GF-D8 (cell line): ENCODE measurements at regions not wholly inside any gene's neighbourhood (a gene's known extent, or its start where the extent isn't known, plus 50 kb on each side); places are given as distances from the start of the nearest gene placed in this dataset.
"Not testable (repeated sequence)": the region's sequence is repeated elsewhere in the genome, so short reads cannot be mapped to it uniquely, and the experiment has no call there.

Experiments
- DNase-seq: peaks from one replicate; lab custom pipeline; 2025; lab: John Stamatoyannopoulos, UW

- not testable (repeated sequence) for DNase-seq
Observed at GRCh38 chr11:38894201-38894600, 2296.2 kb upstream of the RAG2 start.

DNA sequence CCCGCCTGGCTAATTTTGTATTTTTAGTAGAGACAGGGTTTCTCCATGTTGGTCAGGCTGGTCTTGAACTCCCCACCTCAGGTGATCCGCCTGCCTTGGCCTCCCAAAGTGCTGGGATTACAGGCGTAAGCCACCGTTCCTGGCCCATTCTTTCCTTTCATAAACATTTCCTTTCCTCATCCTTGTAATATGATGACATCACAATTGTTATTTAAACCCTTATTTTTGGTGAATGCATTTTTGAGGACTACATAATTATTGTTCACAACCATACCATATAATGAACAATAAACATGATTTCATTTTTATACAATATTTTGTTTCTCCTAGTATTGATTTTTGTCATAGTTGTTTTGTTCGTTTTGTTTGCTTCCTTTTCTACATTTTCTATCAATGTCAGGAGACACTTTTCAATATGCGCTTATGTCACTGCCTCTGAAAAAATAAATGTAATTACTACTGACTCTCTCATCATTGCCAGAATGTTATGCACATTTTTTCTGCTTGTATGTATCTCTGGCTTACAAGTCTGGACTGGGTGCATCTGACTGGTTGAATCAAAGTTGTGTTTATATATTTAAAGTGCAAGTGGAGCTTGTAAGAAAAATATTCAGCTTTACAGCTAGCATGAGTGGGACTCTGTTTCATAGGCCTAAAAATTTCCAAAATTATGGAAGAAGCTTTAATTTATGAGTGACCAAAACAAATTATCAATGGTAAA is 2286.3 kb upstream of the RAG2 start:
- no peak for DNase-seq

DNA sequence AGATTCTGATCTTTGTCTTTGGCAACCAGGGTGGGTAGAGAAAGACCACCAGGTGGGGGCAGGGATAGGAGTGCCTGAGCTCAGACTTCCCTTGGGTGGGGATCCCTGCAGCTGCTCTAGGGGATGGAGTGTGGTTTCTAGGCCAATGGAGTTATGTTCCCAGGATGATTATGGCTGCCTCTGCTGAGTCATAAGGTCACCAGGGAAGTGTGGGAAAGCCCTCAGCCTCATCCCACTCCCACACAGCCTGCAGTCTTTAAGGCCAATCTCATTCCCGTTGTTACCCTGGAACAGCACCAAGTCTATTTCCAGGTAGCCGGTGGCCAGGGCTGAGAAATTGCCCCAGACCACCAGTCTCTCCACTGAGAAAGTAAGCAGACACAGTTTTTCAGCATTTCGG is 2269.3 kb upstream of the RAG2 start:
- DNase-seq: no peak

GRCh38 chr11:38865922-38866321 is 2267.9 kb upstream of the RAG2 start:
- no peak for DNase-seq

GRCh38 chr11:38842991-38843390 is 2245.0 kb upstream of the RAG2 start:
- no peak for DNase-seq

DNA sequence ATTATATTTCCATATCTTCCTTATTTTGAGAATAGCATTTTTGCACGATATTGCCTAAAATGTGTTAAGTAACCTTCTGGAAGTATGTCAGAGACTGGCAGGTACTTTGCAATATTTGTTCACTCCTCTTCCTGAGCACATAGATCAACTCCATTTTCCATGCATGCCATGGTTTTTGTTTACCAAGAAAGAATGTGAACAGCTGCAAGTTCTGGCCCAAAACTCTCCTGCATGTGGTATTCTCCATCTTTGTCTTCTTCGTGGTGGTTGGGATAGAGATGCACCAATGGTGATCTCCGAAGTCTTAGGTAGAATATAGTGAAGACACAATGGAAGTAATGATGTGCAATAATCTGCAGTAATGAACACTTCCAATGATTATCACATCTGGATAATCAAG is 2241.0 kb upstream of the RAG2 start:
- no peak for DNase-seq

DNA sequence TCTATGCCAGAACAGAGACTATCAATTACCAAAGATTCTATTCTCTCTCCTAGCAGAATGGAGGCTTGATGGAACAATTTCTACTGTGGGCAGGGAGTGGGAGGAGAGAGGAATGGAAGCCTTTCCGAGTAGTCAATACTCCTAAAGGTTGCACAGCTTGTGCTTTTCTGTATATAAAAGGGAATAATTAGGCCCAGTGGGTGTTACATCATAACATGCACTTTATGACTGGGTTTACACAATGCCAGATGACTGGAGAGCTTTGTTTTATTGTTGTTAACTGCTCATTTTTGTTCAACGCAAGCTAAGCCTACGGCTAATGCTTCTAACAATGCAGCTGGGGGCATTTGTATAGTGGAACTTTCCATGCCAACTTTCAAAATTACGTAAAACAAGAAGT is 2237.9 kb upstream of the RAG2 start:
- DNase-seq: no peak

GRCh38 chr11:38824573-38824972 is 2226.5 kb upstream of the RAG2 start:
- DNase-seq: no peak

- not testable (repeated sequence) for DNase-seq
Observed at GRCh38 chr11:38821786-38822185, 2223.8 kb upstream of the RAG2 start.

GRCh38 chr11:38819981-38820380 is 2221.9 kb upstream of the RAG2 start:
- DNase-seq: no peak

- no peak for DNase-seq
Observed at GRCh38 chr11:38818720-38819119, 2220.7 kb upstream of the RAG2 start.

GRCh38 chr11:38814670-38815069 is 2216.6 kb upstream of the RAG2 start:
- no peak for DNase-seq

GRCh38 chr11:38809521-38809920 is 2211.5 kb upstream of the RAG2 start:
- DNase-seq: no peak

GRCh38 chr11:38796281-38796680 is 2198.2 kb upstream of the RAG2 start:
- no peak for DNase-seq

GRCh38 chr11:38795027-38795426 is 2197.0 kb upstream of the RAG2 start:
- DNase-seq: no peak

GRCh38 chr11:38791346-38791961 is 2193.4 kb upstream of the RAG2 start:
- DNase-seq: no peak

- DNase-seq: no peak
Observed at GRCh38 chr11:38788561-38788960, 2190.5 kb upstream of the RAG2 start.

DNA sequence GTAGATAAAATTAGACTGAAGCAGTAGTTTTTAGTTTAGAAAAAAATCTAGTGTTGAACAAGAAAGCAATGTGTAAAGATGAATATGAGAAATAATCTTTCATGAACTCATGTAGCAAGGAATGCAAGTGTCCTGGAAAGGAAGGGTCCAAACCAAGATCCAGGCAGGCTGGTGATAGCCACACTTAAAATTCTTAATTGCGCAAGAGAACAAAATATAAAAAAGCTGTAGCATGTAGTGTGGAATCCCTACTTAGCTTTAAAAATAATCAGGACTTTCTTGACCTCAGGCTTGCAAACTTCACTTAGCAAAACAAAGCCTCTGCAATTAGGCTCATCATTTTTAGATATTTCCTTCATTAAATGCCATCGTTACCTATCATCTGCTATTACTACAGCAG is 2186.1 kb upstream of the RAG2 start:
- DNase-seq: no peak

- DNase-seq: no peak
Observed at GRCh38 chr11:38766796-38767195, 2168.8 kb upstream of the RAG2 start.

DNA sequence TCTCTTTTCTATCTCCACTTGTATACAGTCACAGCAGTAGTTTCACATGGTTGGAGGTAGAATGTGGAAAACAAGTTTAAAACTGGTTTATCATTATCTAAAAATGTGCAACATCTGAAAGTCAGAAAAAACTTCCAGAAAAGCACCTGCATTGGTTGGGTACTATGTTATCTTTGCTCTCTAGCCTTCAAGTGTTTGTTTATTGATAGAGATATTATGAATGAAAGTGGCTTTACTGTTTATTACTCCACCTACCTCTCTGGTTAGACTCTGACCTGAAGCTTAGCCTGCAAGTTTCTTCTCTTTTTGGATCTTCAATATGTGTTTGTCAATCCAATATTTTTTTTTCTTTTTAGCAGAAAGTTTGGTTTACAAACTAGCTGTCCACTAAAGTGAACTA is 2161.4 kb upstream of the RAG2 start:
- DNase-seq: no peak

- no peak for DNase-seq
Observed at GRCh38 chr11:38756537-38756936, 2158.5 kb upstream of the RAG2 start.

DNA sequence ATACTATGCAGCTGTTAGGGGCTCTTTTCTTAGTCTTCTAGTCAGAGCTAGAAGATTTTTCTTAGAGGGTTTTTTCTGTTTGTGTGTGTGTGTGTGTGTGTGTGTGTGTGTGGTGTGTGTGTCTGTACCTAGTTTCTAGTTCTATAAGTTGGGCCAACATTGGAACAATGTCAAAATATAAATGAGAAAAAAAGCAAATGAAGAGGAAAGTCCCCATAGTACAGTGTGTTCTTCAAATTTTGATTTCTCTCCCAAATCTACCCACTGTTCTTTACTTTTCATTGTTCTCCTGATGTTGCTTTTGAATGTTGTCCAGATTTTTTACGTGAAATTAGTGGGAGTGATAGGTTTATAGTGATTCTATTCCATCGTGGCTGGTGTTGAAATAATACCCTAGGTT is 2153.4 kb upstream of the RAG2 start:
- DNase-seq: no peak

- not testable (repeated sequence) for DNase-seq
Observed at GRCh38 chr11:38746516-38746915, 2148.5 kb upstream of the RAG2 start.

DNA sequence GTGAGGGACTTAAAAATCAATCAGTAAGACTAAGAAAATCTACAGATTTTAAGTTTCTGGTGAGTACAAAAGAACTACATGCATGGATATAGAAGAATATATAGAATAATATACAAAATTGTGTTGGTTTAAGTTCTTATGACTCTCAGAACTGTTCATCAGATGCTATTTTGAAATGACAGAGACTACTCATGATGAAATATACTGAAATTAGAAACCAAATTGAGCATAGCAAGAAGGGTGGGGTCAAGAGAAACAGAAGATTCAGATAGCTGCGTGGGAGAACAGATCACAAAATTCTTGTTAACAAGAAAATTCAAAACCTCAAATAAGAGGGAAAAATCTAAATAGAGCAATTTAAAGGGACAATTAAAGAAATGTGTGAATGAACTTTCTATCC is 2125.3 kb upstream of the RAG2 start:
- no peak for DNase-seq
